ENCODE measurements at regions not wholly inside any gene's neighbourhood (a gene's known extent, or its start where the extent isn't known, plus 50 kb on each side); places are given as distances from the start of the nearest gene placed in this dataset.

GRCh38 chr14:53858345-53858684 lies 98.3 kb downstream of the BMP4 start:
- TF ChIP-seq CTCF (IDR thresholded peaks at IDR 0.05; ENCODE audit: borderline replicate concordance, extremely low read depth, low read length, poor library complexity, severe bottlenecking) = no peak
- no peak for TF ChIP-seq EZH2 (IDR thresholded peaks at IDR 0.05; ENCODE audit: borderline replicate concordance, low read depth, low read length, severe bottlenecking)

All from DND-41 (cell line).